Tibial nerve (tissue), 4 donors: ENCODE measurements at regions not wholly inside any gene's neighbourhood (a gene's known extent, or its start where the extent isn't known, plus 50 kb on each side); places are given as distances from the start of the nearest gene placed in this dataset.

Source experiments
- DNase-seq, 2 donors: peaks; one replicate each; pipeline ENCODE4 v3.0.0-alpha.2; 2019; ENCODE audit warnings: low spot score in 2 of 2
- H3K27ac ChIP-seq, 4 donors: fragments of 200-600 bp; sonication (generic) in 3 of 4; one replicate each; pipeline ENCODE4 v1.5.1; 2017 to 2019; ENCODE audit warnings: mild to moderate bottlenecking in 1 of 4
- H3K27me3 ChIP-seq, 2 donors: fragments of 200-600 bp; sonication (generic) in 1 of 2; one replicate each; pipeline versions ENCODE4 v1.5.1 to v1.6.0; 2017 to 2019
- H3K36me3 ChIP-seq, 3 donors: fragments of 200-600 bp; sonication (generic); one replicate each; pipeline ENCODE4 v1.5.1; 2018 to 2019
- H3K4me1 ChIP-seq, 4 donors: fragments of 200-600 bp; sonication (generic) in 3 of 4; one replicate each; pipeline ENCODE4 v1.5.1; 2017 to 2019
- H3K4me3 ChIP-seq, 4 donors: fragments of 200-600 bp; sonication (generic) in 3 of 4; one replicate each; pipeline ENCODE4 v1.5.1; 2017 to 2019; ENCODE audit warnings: mild to moderate bottlenecking in 1 of 4, moderate library complexity in 1 of 4
- H3K9me3 ChIP-seq, 4 donors: fragments of 200-600 bp; sonication (generic) in 3 of 4; one replicate each; pipeline ENCODE4 v1.5.1; 2017 to 2019
- CTCF ChIP-seq, 5 experiments: fragments of 200-600 bp in 3 of 5; fragments of 450-650 bp in 2 of 5; sonication (generic) in 3 of 5; IDR thresholded peaks; one replicate each; pipeline ENCODE4 v1.5.1; 2016 to 2019; ENCODE audit warnings: antibody characterized with exemption in 5 of 5, mild to moderate bottlenecking in 3 of 5, moderate library complexity in 2 of 5
- EP300 ChIP-seq, 2 donors: sonication (generic); formaldehyde crosslinking; IDR thresholded peaks; one replicate each; pipeline ENCODE4 v1.6.1; 2017; ENCODE audit warnings: antibody characterized with exemption in 2 of 2, mild to moderate bottlenecking in 1 of 2
- POLR2A ChIP-seq, 2 donors: fragments of 450-650 bp; IDR thresholded peaks; one replicate each; pipeline ENCODE4 v1.6.1; 2017; ENCODE audit warnings: antibody characterized with exemption in 2 of 2, mild to moderate bottlenecking in 2 of 2, moderate library complexity in 2 of 2
- WGBS, 2 donors: methylation state at CpG; one replicate each; pipeline ENCODE4 v1.1.5; 2018; 5-methylcytosine and 5-hydroxymethylcytosine counted together

- TF ChIP-seq CTCF (IDR thresholded peaks at IDR 0.05) (no peak), EP300 (IDR thresholded peaks at IDR 0.05) (no peak), POLR2A (IDR thresholded peaks at IDR 0.05) (no peak)
Observed at GRCh38 chr11:26782220-26782965, 60.5 kb upstream of the SLC5A12 start.

GRCh38 chr11:26783997-26784396 is 62.1 kb upstream of the SLC5A12 start:
- H3K4me1 ChIP-seq: no peaks in the 10 kb centered on the region
- 93 to 94% methylated on average over 3 of the region's 3 CpGs for WGBS, 2 donors
- TF ChIP-seq POLR2A (IDR thresholded peaks at IDR 0.05) (no peak), EP300 (IDR thresholded peaks at IDR 0.05) (no peak), CTCF (IDR thresholded peaks at IDR 0.05) (no peak)
- H3K27me3 ChIP-seq: no peaks in the 10 kb centered on the region
- H3K36me3 ChIP-seq: no peaks in the 10 kb centered on the region
- peaks cover 0 to 17% (median 0%) of the 10 kb centered on the region in 4 donors for H3K9me3 ChIP-seq
- no peak overlapping the region for H3K27ac ChIP-seq
- no peak overlapping the region for H3K4me3 ChIP-seq
- no peak for DNase-seq

More at GRCh38 chr11:26782220-26782965, 60.5 kb upstream of the SLC5A12 start:
- DNase-seq: no peak
- Histone ChIP-seq H3K27me3 (no peaks in the 10 kb centered on the region), H3K27ac (no peak overlapping the region), H3K4me1 (peaks cover 0 to 11% (median 0%) of the 10 kb centered on the region in 4 donors), H3K4me3 (no peak overlapping the region), H3K36me3 (no peaks in the 10 kb centered on the region), H3K9me3 (peaks cover 0 to 17% (median 0%) of the 10 kb centered on the region in 4 donors)
- WGBS, 2 donors: 68 to 74% methylated on average over 4 of the region's 4 CpGs

- Histone ChIP-seq H3K4me3 (no peak overlapping the region), H3K4me1 (no peaks in the 10 kb centered on the region), H3K27ac (no peak overlapping the region), H3K9me3 (no peaks in the 10 kb centered on the region), H3K36me3 (no peaks in the 10 kb centered on the region), H3K27me3 (no peaks in the 10 kb centered on the region)
- DNase-seq: no peak
- TF ChIP-seq CTCF (IDR thresholded peaks at IDR 0.05) (no peak), POLR2A (IDR thresholded peaks at IDR 0.05) (no peak), EP300 (IDR thresholded peaks at IDR 0.05) (no peak)
- 74 to 75% methylated on average over 3 of the region's 3 CpGs for WGBS, 2 donors
Observed at GRCh38 chr11:26790738-26791137, 68.9 kb upstream of the SLC5A12 start.

- Histone ChIP-seq H3K27ac (no peak overlapping the region), H3K9me3 (no peaks in the 10 kb centered on the region)
- no peak for DNase-seq
Observed at GRCh38 chr11:26792941-26793340, 71.1 kb upstream of the SLC5A12 start.

More at GRCh38 chr11:26792941-26793340, 71.1 kb upstream of the SLC5A12 start:
- H3K27me3 ChIP-seq: no peaks in the 10 kb centered on the region
- TF ChIP-seq EP300 (IDR thresholded peaks at IDR 0.05) (no peak), CTCF (IDR thresholded peaks at IDR 0.05) (no peak), POLR2A (IDR thresholded peaks at IDR 0.05) (no peak)
- H3K36me3 ChIP-seq: no peaks in the 10 kb centered on the region
- H3K4me3 ChIP-seq: no peak overlapping the region
- H3K4me1 ChIP-seq: no peaks in the 10 kb centered on the region
